Spleen (tissue), 11 donors: ENCODE measurements at regions not wholly inside any gene's neighbourhood (a gene's known extent, or its start where the extent isn't known, plus 50 kb on each side); places are given as distances from the start of the nearest gene placed in this dataset.

Source experiments
- DNase-seq: peaks from one replicate; pipeline ENCODE4 v3.0.0-alpha.2; 2020
- H3K27ac ChIP-seq, 8 donors: fragments of 200-600 bp; sonication (generic) in 7 of 8; 1 replicate in 4 of 8; 2 replicates in 4 of 8; pipeline versions ENCODE4 v1.5.0 to v1.8.0; 2016 to 2021; ENCODE audit warnings: inconsistent platforms in 4 of 8, mild to moderate bottlenecking in 4 of 8, moderate library complexity in 1 of 8
- H3K27me3 ChIP-seq, 7 donors: fragments of 200-600 bp; sonication (generic) in 6 of 7; replicated peaks in 1 of 7; 1 replicate in 4 of 7; 2 replicates in 3 of 7; pipeline versions ENCODE4 v1.5.0 to v1.8.0; 2016 to 2021; ENCODE audit warnings: inconsistent platforms in 3 of 7, mild to moderate bottlenecking in 1 of 7
- H3K36me3 ChIP-seq, 6 donors: fragments of 200-600 bp; sonication (generic) in 5 of 6; 1 replicate in 4 of 6; 2 replicates in 2 of 6; pipeline versions ENCODE4 v1.5.0 to v1.8.0; 2016 to 2021; ENCODE audit warnings: inconsistent platforms in 2 of 6
- H3K4me1 ChIP-seq, 6 donors: fragments of 200-600 bp; sonication (generic) in 5 of 6; 1 replicate in 3 of 6; 2 replicates in 3 of 6; pipeline versions ENCODE4 v1.5.0 to v1.8.0; 2016 to 2021; ENCODE audit warnings: inconsistent platforms in 3 of 6
- H3K4me3 ChIP-seq, 8 donors: fragments of 200-600 bp; sonication (generic) in 7 of 8; 1 replicate in 4 of 8; 2 replicates in 4 of 8; pipeline versions ENCODE4 v1.5.0 to v1.8.0; 2016 to 2021; ENCODE audit warnings: inconsistent platforms in 4 of 8, mild to moderate bottlenecking in 4 of 8, moderate library complexity in 2 of 8
- H3K9me3 ChIP-seq, 8 donors: fragments of 200-600 bp; sonication (generic) in 7 of 8; 1 replicate in 4 of 8; 2 replicates in 4 of 8; pipeline versions ENCODE4 v1.5.0 to v1.8.0; 2016 to 2021; ENCODE audit warnings: inconsistent platforms in 4 of 8
- POLR2A ChIP-seq, 3 donors: fragments of 450-650 bp; IDR thresholded peaks; one replicate each; pipeline ENCODE4 v1.5.1; 2017; ENCODE audit warnings: antibody characterized with exemption in 3 of 3, mild to moderate bottlenecking in 1 of 3
- POLR2AphosphoS5 ChIP-seq, 3 donors: sonication (generic); formaldehyde crosslinking; IDR thresholded peaks; one replicate each; pipeline ENCODE4 v1.5.1; 2017; ENCODE audit warnings: antibody characterized with exemption in 3 of 3
- WGBS, 5 donors: extraction: QIAGEN DNeasy Blood & Tissue Kit in 3 of 5; methylation state at CpG; one replicate each; pipeline versions ENCODE4 v1.1.5 to v1.1.7; 2013 to 2018; 5-methylcytosine and 5-hydroxymethylcytosine counted together
- intact Hi-C: fragments of 100-400 bp; cut with DNase I; formaldehyde crosslinking; loops from one replicate; pipeline ENCODE4 v1.15.0; 2023; ENCODE audit warnings: low total_unique reads
- TF ChIP-seq, protein P1 (sequence below), 11 experiments: fragments of 200-600 bp in 7 of 11; fragments of 450-650 bp in 4 of 11; sonication (generic) in 4 of 11; IDR thresholded peaks in 8 of 11; conservative IDR thresholded peaks in 3 of 11; 1 replicate in 7 of 11; 2 replicates in 4 of 11; pipeline versions ENCODE4 v1.4.0 to v1.8.0; 2016 to 2021; ENCODE audit warnings: antibody characterized with exemption in 11 of 11, inconsistent platforms in 4 of 11, mild to moderate bottlenecking in 1 of 11
- donor health status: healthy with polysubstance abuse.
- donor health status: DM: no; HTN: no; CAD: no; lungs with moderate emphysema.
- donor health status: DM: no; HTN: no; CAD: no.
- donor health status: Bipolar disorder and iron deficiency.
- donor health status: healthy.
- donor health status: DM: no; HTN: no; CAD: no.
- donor health status: DM: yes; HTN: yes; CAD: no.

DNA sequence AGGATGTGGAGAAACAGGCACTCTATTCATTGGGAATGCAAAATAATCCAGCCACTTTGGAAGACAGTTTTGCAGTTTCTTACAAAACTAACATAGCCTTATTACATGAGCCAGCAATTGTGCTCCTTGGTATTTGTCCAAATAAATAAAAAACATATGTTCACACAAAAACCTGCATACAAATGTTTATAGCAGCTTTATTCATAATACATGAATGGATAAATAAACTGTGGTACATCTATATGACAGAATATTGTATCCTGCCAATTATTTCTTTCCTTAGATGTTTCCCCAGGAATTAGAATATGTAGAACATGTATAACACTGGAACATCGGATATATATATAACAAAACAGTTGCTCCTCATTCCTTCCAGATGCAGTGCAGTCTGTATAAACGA, 57.7 kb upstream of the VEGFC start:
- TF ChIP-seq, protein P1, sequence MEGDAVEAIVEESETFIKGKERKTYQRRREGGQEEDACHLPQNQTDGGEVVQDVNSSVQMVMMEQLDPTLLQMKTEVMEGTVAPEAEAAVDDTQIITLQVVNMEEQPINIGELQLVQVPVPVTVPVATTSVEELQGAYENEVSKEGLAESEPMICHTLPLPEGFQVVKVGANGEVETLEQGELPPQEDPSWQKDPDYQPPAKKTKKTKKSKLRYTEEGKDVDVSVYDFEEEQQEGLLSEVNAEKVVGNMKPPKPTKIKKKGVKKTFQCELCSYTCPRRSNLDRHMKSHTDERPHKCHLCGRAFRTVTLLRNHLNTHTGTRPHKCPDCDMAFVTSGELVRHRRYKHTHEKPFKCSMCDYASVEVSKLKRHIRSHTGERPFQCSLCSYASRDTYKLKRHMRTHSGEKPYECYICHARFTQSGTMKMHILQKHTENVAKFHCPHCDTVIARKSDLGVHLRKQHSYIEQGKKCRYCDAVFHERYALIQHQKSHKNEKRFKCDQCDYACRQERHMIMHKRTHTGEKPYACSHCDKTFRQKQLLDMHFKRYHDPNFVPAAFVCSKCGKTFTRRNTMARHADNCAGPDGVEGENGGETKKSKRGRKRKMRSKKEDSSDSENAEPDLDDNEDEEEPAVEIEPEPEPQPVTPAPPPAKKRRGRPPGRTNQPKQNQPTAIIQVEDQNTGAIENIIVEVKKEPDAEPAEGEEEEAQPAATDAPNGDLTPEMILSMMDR (IDR thresholded peaks at IDR 0.05 in 8 of 11, conservative IDR thresholded peaks at IDR 0.05 in 3 of 11), result no peak
- TF ChIP-seq POLR2A (IDR thresholded peaks at IDR 0.05) (no peak), POLR2AphosphoS5 (IDR thresholded peaks at IDR 0.05) (no peak)
- Histone ChIP-seq H3K27me3 (no peaks in the 10 kb centered on the region), H3K9me3 (peaks cover 0 to 14% (median 0%) of the 10 kb centered on the region in 8 donors), H3K4me3 (no peak overlapping the region), H3K36me3 (no peaks in the 10 kb centered on the region), H3K4me1 (no peaks in the 10 kb centered on the region), H3K27ac (no peak overlapping the region)
- no peak for DNase-seq
- 81 to 87% (median 85%) methylated on average over 2 of the region's 2 CpGs for WGBS, 5 donors
- intact Hi-C loops, result no loop called here

- no peak for DNase-seq
- H3K4me1 ChIP-seq, result no peaks in the 10 kb centered on the region
- 64 to 82% (median 80%) methylated on average over 2 of the region's 2 CpGs for WGBS, 5 donors
- no peaks in the 10 kb centered on the region for H3K27me3 ChIP-seq
- intact Hi-C loops, result no loop called here
- peaks cover 0 to 9% (median 0%) of the 10 kb centered on the region in 8 donors for H3K9me3 ChIP-seq
- H3K27ac ChIP-seq, result no peak overlapping the region
- H3K4me3 ChIP-seq, result no peak overlapping the region
- H3K36me3 ChIP-seq, result no peaks in the 10 kb centered on the region
- TF ChIP-seq POLR2AphosphoS5 (IDR thresholded peaks at IDR 0.05) (no peak), POLR2A (IDR thresholded peaks at IDR 0.05) (no peak)
- TF ChIP-seq, protein P1 (IDR thresholded peaks at IDR 0.05 in 8 of 11, conservative IDR thresholded peaks at IDR 0.05 in 3 of 11), result no peak
Observed at GRCh38 chr4:176856421-176856820, 63.7 kb upstream of the VEGFC start.

DNA sequence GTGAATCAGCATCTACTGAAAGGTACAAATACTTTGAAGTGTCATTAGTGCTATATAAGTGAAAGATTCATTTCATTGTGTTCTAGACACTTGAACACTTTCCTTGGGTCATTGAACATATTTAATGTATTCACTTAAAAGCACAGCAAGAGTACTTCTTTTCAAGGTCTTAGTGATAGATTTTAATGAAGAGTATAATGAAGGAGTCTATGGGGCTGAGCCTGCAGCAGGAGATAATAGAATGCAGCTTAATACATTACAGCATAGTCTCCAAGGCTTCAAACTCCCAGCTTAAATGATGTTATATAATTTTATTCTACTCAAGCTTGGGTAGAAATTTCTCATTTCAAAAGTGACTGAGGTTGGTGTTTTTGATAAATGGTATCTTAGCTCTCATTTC, 66.1 kb upstream of the VEGFC start:
- no peak overlapping the region for H3K27ac ChIP-seq
- no peaks in the 10 kb centered on the region for H3K36me3 ChIP-seq
- intact Hi-C loops, result no loop called here
- peaks cover 0 to 16% (median 0%) of the 10 kb centered on the region in 8 donors for H3K9me3 ChIP-seq
- no peak for DNase-seq
- no peaks in the 10 kb centered on the region for H3K4me1 ChIP-seq
- no peaks in the 10 kb centered on the region for H3K27me3 ChIP-seq
- no peak overlapping the region for H3K4me3 ChIP-seq
- TF ChIP-seq, protein P1 (IDR thresholded peaks at IDR 0.05 in 8 of 11, conservative IDR thresholded peaks at IDR 0.05 in 3 of 11), result no peak
- TF ChIP-seq POLR2A (IDR thresholded peaks at IDR 0.05), result no peak
- TF ChIP-seq POLR2AphosphoS5 (IDR thresholded peaks at IDR 0.05), result no peak

DNA sequence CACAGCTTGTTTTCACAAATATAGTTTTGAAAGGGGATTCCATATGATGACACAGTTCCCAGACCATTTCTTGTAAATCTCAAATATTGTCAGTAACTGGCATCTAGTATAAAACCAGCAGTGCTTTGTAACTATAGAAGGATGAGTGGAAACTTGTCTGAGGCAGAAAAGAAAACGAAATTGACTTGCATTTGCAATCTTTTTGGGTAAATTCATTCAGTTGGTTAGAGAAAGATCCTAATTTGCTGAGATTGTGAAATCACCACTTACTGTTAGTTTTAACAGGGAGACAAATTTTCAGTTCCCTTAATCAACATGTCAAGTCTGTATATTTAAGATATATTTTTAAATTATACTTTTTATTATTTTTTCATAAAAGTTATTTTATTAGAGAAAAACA, 71.5 kb upstream of the VEGFC start:
- WGBS, 5 donors, result 1 to 47% (median 18%) methylated on average over 1 of the region's 1 CpG
- Histone ChIP-seq H3K4me1 (no peaks in the 10 kb centered on the region), H3K4me3 (no peak overlapping the region), H3K27me3 (no peaks in the 10 kb centered on the region), H3K36me3 (no peaks in the 10 kb centered on the region), H3K9me3 (peaks cover 0 to 16% (median 0%) of the 10 kb centered on the region in 8 donors), H3K27ac (no peak overlapping the region)
- no peak for DNase-seq
- TF ChIP-seq POLR2A (IDR thresholded peaks at IDR 0.05), result no peak
- TF ChIP-seq, protein P1 (IDR thresholded peaks at IDR 0.05 in 8 of 11, conservative IDR thresholded peaks at IDR 0.05 in 3 of 11), result no peak
- intact Hi-C loops, result no loop called here
